Immature natural killer cell (primary cell): ENCODE measurements at regions not wholly inside any gene's neighbourhood (a gene's known extent, or its start where the extent isn't known, plus 50 kb on each side); places are given as distances from the start of the nearest gene placed in this dataset.
"Not testable (repeated sequence)": the region's sequence is repeated elsewhere in the genome, so short reads cannot be mapped to it uniquely, and the experiment has no call there.

Experiments
- DNase-seq, 3 donors: peaks; one replicate each; pipeline ENCODE4 v3.0.0; 2022; ENCODE audit warnings: mixed read lengths in 1 of 3
- H3K27ac Mint-ChIP-seq, 6 donors: one replicate each; pipeline ENCODE4 v1.8.0; 2020; ENCODE audit warnings: mixed read lengths in 6 of 6, mild to moderate bottlenecking in 5 of 6, inconsistent platforms in 4 of 6, moderate library complexity in 3 of 6
- H3K27me3 Mint-ChIP-seq, 3 donors: one replicate each; pipeline ENCODE4 v1.8.0; 2020 to 2021; ENCODE audit warnings: low read depth in 3 of 3, mild to moderate bottlenecking in 3 of 3, mixed read lengths in 3 of 3, moderate library complexity in 3 of 3, inconsistent platforms in 1 of 3
- H3K36me3 Mint-ChIP-seq, 3 donors: one replicate each; pipeline ENCODE4 v1.8.0; 2020; ENCODE audit warnings: mixed read lengths in 3 of 3, inconsistent platforms in 2 of 3, mild to moderate bottlenecking in 2 of 3
- H3K4me1 Mint-ChIP-seq, 2 donors: one replicate each; pipeline ENCODE4 v1.8.0; 2020; ENCODE audit warnings: inconsistent platforms in 2 of 2, mild to moderate bottlenecking in 2 of 2, mixed read lengths in 2 of 2, moderate library complexity in 1 of 2
- H3K4me3 Mint-ChIP-seq, 5 donors: one replicate each; pipeline ENCODE4 v1.8.0; 2020; ENCODE audit warnings: mild to moderate bottlenecking in 5 of 5, mixed read lengths in 5 of 5, inconsistent platforms in 3 of 5, moderate library complexity in 3 of 5
- H3K9me3 Mint-ChIP-seq, 6 donors: one replicate each; pipeline ENCODE4 v1.8.0; 2020; ENCODE audit warnings: mild to moderate bottlenecking in 6 of 6, mixed read lengths in 6 of 6, inconsistent platforms in 4 of 6, moderate library complexity in 3 of 6

DNA sequence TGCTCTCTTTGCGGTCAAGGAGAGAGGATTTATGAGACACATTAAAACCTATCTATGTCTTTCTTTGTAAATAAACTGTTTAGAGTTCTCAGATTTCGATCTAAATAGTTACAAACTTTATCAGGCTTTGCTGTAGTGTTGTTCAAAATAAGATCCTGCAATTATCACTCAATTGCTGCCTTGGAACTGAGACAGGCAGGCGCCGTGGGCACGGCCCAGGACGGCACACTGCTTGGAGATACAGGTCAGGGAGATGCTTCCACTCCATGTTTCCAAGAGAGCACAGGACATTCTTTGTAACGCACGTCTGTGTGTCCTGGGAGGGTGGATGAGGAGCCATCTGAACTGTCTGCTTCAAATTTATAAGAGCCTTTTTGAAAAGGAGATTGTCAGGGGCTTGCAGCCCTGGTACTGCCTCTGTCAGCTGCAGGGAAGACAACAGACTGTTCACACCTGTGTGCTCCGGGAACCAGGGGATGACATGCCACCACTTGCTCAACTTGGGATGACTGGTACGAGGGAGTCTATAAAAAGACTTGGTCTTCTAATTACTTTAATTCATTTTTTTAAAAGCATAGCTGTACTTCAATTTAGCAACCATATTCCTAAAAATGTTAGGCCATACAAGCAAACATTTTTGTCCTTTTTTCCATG lies 472.9 kb upstream of the RUNX1 start:
- Mint-ChIP-seq H3K4me3 (no peak overlapping the region), H3K27me3 (peaks cover 0 to 5% (median 0%) of the 10 kb centered on the region in 3 donors), H3K27ac (no peak overlapping the region), H3K36me3 (no peaks in the 10 kb centered on the region), H3K4me1 (peaks cover 11 to 14% of the 10 kb centered on the region in 2 donors), H3K9me3 (peaks cover 0 to 2% (median 0%) of the 10 kb centered on the region in 6 donors)
- DNase-seq, result no peak

DNA sequence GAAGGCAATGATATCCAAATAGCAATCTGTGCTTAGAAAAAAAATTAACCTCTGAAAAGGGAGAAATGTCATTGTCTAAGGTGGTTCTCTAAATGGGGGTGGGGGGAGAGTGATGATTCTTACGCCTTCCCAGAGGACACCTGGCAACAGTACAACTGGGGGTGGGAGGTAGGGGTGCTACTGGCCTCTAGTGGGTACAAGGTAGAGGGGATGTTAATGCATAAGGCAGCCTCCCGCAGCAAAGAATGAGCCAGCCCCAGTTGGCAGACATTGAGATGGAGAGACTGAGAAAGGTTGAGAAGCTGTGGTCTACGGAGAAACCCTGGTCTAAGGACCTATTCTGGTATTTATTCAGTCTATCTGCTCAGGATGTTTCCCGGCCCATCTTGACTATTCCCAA lies 472.2 kb upstream of the RUNX1 start:
- DNase-seq, result no peak
- H3K4me1 Mint-ChIP-seq, result peaks cover 11 to 14% of the 10 kb centered on the region in 2 donors
- no peaks in the 10 kb centered on the region for H3K36me3 Mint-ChIP-seq
- no peak overlapping the region for H3K27ac Mint-ChIP-seq
- no peak overlapping the region for H3K4me3 Mint-ChIP-seq
- H3K9me3 Mint-ChIP-seq, result peaks cover 0 to 2% (median 0%) of the 10 kb centered on the region in 6 donors
- peaks cover 0 to 5% (median 0%) of the 10 kb centered on the region in 3 donors for H3K27me3 Mint-ChIP-seq

DNA sequence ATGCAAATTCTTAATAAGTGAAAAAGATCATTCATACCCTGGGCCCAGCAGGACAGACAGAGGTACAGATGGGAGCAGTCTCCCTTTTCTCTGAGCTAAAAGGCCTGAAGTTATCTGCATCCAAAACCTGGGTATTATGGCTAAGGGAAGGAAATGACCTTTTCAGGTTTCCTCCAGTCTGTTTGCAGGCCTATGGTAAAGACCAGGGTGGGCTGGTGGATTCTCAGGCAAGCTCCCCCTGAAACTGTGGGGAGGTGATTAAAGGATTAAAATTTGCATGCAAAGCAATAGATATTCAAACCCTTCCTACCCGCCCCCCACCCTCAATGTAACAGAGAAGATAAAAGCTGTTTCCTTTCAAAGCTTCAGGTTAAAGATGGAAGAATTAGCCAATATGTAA lies 471.8 kb upstream of the RUNX1 start:
- peaks cover 0 to 2% (median 0%) of the 10 kb centered on the region in 6 donors for H3K9me3 Mint-ChIP-seq
- H3K27ac Mint-ChIP-seq, result no peak overlapping the region
- H3K4me3 Mint-ChIP-seq, result no peak overlapping the region

DNA sequence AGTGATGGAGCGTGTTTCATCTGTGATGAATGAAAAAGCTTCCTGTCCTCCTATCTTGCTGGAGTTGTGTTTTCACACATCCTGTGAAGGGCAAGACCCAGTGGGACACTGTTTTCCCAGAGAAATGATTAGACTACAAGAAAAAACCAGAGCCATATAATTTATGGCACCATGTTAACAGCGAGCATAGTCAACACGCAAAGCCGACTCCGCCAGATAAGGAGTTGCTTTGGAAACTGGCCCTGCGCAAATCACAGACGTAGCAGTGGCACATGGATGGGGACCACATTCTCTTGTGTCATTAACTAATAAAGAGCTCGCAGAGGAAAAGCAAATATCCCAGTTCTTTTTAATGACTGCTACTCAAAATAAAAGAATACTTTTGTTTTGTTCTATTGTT lies 471.2 kb upstream of the RUNX1 start:
- H3K36me3 Mint-ChIP-seq, result no peaks in the 10 kb centered on the region
- peaks cover 0 to 2% (median 0%) of the 10 kb centered on the region in 6 donors for H3K9me3 Mint-ChIP-seq
- DNase-seq, result no peak
- H3K27ac Mint-ChIP-seq, result no peak overlapping the region
- peaks cover 6 to 7% of the 10 kb centered on the region in 2 donors for H3K4me1 Mint-ChIP-seq
- H3K4me3 Mint-ChIP-seq, result no peak overlapping the region
- H3K27me3 Mint-ChIP-seq, result peaks cover 0 to 5% (median 0%) of the 10 kb centered on the region in 3 donors

More for the DNA sequence above, 471.8 kb upstream of the RUNX1 start:
- H3K27me3 Mint-ChIP-seq, result peaks cover 0 to 5% (median 0%) of the 10 kb centered on the region in 3 donors
- DNase-seq, result no peak
- H3K36me3 Mint-ChIP-seq, result no peaks in the 10 kb centered on the region
- H3K4me1 Mint-ChIP-seq, result peaks cover 11 to 12% of the 10 kb centered on the region in 2 donors

DNA sequence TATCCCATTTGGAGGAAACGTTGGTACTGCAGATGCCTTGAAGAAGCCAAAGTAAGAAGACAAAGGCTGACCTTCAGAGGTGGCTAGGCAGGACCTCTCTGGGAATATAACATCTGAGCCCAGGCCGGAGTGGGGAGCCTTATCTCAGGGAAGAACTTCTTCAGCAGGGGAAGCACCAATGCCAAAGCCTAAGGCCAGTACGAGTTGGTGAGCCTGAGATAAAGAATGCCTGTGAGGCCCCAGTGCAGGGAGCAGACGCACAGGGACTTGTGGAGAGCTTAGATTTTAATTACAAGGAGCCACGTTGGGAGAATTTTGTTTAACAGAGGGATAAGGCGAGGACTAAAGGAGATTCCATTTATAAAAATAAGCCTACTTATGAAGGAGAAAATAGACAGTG lies 468.8 kb upstream of the RUNX1 start:
- Mint-ChIP-seq H3K4me1 (no peaks in the 10 kb centered on the region), H3K9me3 (peaks cover 0 to 2% (median 0%) of the 10 kb centered on the region in 6 donors), H3K27me3 (peaks cover 0 to 11% (median 4%) of the 10 kb centered on the region in 3 donors), H3K27ac (no peak overlapping the region), H3K4me3 (no peak overlapping the region), H3K36me3 (no peaks in the 10 kb centered on the region)
- DNase-seq, result no peak

DNA sequence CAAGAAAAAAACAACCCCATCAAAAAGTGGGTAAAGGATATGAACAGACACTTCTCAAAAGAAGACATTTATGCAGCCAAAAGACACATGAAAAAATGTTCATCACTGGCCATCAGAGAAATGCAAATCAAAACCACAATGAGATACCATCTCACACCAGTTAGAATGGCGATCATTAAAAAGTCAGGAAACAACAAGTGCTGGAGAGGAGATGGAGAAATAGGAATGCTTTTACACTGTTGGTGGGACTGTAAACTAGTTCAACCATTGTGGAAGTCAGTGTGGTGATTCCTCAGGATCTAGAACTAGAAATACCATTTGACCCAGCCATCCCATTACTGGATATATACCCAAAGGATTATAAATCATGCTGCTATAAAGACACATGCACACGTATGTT lies 467.2 kb upstream of the RUNX1 start:
- H3K27ac Mint-ChIP-seq, result not testable (repeated sequence)

DNA sequence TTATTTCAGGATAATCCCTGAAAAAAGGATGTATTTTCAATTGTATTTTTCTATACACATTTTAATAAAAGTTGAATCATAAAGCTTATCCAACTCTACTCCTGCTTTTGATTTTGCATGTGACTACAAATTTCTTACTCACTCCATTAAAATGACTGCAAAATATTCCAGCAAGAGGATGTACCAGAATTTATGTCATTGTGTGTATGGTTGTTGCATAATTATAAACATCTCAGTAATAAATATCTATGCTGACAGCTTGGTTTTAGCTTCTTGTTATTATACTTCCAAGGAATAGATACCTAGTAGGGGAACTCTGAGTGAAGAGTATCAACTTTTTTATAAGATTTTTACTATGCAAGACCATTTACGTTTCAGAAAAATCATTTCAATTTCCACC lies 463.2 kb upstream of the RUNX1 start:
- H3K36me3 Mint-ChIP-seq, result no peaks in the 10 kb centered on the region
- peaks cover 4 to 23% (median 4%) of the 10 kb centered on the region in 3 donors for H3K27me3 Mint-ChIP-seq
- H3K27ac Mint-ChIP-seq, result no peak overlapping the region
- H3K9me3 Mint-ChIP-seq, result no peaks in the 10 kb centered on the region
- H3K4me1 Mint-ChIP-seq, result no peaks in the 10 kb centered on the region
- H3K4me3 Mint-ChIP-seq, result no peak overlapping the region
- DNase-seq, result no peak

More for the DNA sequence above, 467.2 kb upstream of the RUNX1 start:
- H3K4me1 Mint-ChIP-seq, DNase-seq, H3K36me3 Mint-ChIP-seq, H3K4me3 Mint-ChIP-seq, H3K9me3 Mint-ChIP-seq: not testable (repeated sequence)
- peaks cover 2 to 18% (median 4%) of the 10 kb centered on the region in 3 donors for H3K27me3 Mint-ChIP-seq

DNA sequence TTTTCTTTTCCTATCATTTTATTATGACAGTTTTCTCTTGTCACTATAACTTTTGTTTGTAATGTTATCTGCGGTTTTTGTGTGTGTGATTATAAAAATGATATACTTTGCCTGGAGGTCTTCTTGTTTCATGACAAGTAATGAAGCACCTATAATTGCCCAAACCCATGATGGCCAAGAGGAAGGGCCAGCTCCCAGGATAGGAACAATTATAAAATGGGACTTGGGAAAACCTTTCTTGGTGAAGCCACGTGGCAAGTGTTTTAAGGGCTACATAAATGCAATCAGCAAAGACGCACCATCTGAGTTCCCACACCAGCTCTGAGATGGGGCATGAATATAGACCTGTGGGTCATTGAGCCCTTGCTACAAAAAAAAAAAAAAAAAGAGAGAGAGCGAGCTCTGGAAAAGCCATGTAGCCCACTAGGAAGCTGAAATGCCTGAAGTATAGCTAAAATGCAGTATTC lies 462.6 kb upstream of the RUNX1 start:
- peaks cover 4 to 24% (median 8%) of the 10 kb centered on the region in 3 donors for H3K27me3 Mint-ChIP-seq
- no peaks in the 10 kb centered on the region for H3K36me3 Mint-ChIP-seq
- H3K27ac Mint-ChIP-seq, result no peak overlapping the region
- no peaks in the 10 kb centered on the region for H3K4me1 Mint-ChIP-seq
- H3K4me3 Mint-ChIP-seq, result no peak overlapping the region
- DNase-seq, result no peak
- no peaks in the 10 kb centered on the region for H3K9me3 Mint-ChIP-seq

DNA sequence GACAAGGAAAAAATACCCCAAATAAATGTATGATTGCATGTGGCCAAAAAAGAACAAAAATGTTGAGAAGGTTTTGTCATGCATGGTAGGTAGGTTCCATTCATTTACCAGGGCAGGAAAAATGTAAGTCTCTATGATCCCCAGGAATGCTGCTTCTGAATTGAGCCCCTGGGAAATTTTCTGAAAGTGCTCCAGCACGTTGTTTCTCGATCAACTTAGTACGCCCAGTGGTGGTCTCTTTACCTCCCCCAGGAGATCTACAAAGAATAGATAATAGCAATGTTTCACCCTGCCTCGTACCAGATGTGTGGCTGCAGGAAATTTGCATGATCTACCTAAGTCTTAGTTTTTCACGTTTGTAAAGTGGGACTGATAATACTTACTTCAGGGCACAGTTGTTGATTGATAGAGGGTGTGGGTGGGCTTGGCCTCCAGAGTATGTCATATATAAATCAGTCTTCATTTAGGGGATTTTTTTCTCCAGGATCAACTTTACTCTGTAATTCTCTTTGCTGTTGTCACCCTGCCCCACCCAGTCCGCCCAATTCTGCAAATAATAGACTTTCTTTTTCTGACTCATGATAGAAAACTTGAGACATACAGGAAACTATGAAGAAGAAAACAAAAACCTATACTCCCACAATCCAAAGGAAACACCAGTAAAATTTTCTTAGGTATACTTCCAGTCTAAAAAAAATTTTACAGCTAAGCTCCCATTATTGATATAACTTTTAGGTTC lies 462.0 kb upstream of the RUNX1 start:
- Mint-ChIP-seq H3K27me3 (peaks cover 4 to 24% (median 8%) of the 10 kb centered on the region in 3 donors), H3K4me3 (no peak overlapping the region), H3K9me3 (no peaks in the 10 kb centered on the region), H3K27ac (no peak overlapping the region), H3K4me1 (no peaks in the 10 kb centered on the region), H3K36me3 (no peaks in the 10 kb centered on the region)
- DNase-seq, result no peak

DNA sequence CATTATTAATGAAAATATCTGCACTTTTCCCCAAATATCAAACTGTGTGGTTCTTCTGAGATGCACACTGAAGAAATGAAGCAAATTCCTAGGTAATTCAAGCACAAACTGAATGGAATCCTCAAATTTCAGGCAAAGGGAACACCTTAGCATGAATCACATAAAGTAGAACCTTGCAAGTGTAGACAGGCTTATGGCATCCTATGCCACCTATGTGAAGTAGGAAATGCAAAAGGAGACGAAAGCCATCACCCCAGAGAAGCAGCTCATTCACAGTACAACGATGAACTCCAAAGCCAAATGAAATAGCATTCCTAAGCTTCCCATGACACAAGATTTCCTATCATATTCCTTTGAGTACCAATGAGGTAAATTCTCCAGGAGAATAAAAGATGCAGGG lies 461.2 kb upstream of the RUNX1 start:
- H3K9me3 Mint-ChIP-seq, result no peaks in the 10 kb centered on the region
- no peaks in the 10 kb centered on the region for H3K4me1 Mint-ChIP-seq
- no peak overlapping the region for H3K4me3 Mint-ChIP-seq
- H3K27ac Mint-ChIP-seq, result no peak overlapping the region
- H3K27me3 Mint-ChIP-seq, result peaks cover 4 to 24% (median 8%) of the 10 kb centered on the region in 3 donors
- H3K36me3 Mint-ChIP-seq, result no peaks in the 10 kb centered on the region
- DNase-seq, result no peak

DNA sequence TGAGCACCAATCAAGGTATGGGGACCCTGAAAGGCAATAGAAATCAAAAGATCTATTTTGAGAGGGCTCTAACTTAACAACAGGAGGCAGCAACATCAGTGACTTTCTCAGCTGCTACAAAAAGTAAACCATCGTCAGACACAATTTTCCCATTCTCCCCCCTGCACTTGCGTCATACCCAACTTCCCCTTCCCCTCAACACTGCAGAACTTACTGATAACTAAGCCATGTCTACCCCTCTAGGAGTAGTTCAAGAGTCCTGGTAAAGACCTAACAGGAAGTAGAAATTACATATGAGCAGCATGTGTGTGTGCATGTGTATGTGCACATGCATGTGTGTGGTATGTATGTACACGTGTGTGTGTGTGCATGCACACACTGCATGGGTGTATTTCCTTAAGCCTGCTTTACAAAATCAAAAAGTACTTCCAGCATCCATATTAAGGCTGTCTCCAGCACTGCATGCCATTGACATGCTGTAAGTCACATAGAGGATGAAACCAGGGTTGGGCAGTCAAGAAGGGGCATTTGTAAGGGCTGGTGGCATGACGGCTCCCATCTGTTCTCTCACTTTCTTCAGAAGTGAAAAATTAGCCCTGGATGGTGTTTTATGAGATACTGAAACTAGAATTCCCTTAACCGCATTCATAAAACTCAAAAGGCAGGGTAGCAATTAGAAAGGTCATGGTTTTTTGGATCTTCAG lies 460.1 kb upstream of the RUNX1 start:
- Mint-ChIP-seq H3K9me3 (no peaks in the 10 kb centered on the region), H3K27ac (no peak overlapping the region), H3K4me1 (no peaks in the 10 kb centered on the region), H3K4me3 (no peak overlapping the region), H3K27me3 (peaks cover 4 to 20% (median 8%) of the 10 kb centered on the region in 3 donors), H3K36me3 (no peaks in the 10 kb centered on the region)
- DNase-seq, result no peak

DNA sequence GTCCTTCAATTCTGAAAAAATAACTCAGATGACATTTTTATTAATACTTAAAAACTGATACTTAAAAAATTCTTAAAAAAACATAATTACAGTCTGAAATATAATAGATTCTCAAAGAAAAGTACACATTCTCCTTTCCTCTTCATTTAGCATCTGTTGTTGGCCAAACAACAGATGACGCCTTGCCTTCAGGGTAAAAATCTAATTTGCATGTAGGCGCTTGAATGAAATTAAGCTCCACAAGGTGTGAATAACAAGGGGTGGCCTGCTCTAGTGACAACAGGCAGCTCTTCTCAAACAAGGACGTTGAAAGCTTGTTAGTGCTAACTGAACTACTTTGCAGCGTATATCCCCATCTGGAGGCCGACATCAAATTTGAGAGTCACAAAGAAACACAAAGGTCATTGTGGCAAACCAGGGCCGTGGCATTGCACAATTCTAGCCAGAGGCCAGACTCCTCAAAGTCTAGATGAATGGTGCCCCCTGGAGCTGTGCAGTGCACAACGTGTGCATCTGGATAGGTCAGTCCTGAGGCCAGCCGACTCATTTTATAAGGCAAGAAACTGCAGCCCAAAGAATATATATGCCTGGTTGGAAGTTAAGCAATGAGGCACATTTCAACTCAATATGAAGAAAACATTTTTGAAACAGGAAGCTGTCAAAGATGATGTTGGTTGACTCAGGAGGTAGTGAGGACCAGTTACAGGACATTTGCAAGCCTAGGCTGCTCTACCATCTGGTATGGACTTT lies 459.2 kb upstream of the RUNX1 start:
- Mint-ChIP-seq H3K27me3 (peaks cover 4 to 18% (median 4%) of the 10 kb centered on the region in 3 donors), H3K36me3 (no peaks in the 10 kb centered on the region), H3K27ac (no peak overlapping the region), H3K9me3 (peaks cover 0 to 3% (median 0%) of the 10 kb centered on the region in 6 donors), H3K4me3 (no peak overlapping the region), H3K4me1 (peaks cover 2 to 7% of the 10 kb centered on the region in 2 donors)
- DNase-seq, result no peak

DNA sequence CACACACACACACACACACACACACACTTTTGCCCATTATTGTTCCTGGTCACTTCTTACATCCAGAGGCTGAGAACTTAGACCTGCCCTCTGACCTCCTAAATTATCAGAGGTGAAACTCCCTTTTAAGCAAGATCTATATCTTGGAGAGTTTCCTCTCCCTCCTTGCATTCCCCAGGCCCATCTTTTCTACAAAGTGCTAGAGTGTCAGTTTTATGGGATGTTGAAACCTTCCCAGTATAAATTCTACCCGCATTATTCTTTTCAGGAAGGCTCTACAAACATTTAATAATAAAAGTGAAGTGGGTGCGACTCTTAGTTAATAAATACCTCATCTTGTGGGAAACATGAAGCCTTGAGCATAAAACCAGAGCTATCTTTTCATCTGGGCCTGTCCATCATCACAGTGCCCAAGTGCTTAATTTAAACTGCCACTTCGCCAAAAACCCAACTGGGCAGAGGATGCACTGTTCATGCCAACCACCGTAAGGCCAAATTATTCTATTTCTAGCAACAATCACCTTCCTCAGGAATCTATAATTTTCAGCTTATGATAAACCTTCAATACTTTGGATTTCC lies 458.2 kb upstream of the RUNX1 start:
- no peak overlapping the region for H3K4me3 Mint-ChIP-seq
- H3K36me3 Mint-ChIP-seq, result no peaks in the 10 kb centered on the region
- H3K27me3 Mint-ChIP-seq, result peaks cover 4 to 21% (median 4%) of the 10 kb centered on the region in 3 donors
- no peak overlapping the region for H3K27ac Mint-ChIP-seq
- DNase-seq, result no peak
- H3K4me1 Mint-ChIP-seq, result peaks cover 3 to 10% of the 10 kb centered on the region in 2 donors
- H3K9me3 Mint-ChIP-seq, result peaks cover 0 to 3% (median 0%) of the 10 kb centered on the region in 6 donors
